ENCODE measurements at regions not wholly inside any gene's neighbourhood (a gene's known extent, or its start where the extent isn't known, plus 50 kb on each side); places are given as distances from the start of the nearest gene placed in this dataset.

DNA sequence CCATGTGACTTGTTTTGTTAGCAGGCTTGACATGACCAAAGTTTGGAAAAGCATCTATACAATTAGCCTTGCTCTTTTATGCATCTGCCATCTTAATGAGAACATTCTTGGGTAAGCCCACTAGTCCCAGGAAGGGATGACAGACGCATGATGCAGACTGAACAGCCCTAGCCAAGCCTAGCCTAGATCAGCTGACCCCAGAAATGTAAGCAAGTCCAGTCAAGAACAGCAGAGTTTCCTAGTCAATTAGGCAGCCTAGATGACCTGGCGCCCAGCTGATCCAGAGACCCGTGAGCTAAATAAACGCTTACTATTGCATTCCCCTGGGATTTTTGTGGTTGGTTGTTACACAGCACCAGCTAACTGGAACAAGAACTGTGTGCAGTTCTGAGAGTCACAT, 457.9 kb downstream of the BCOR start:
- H3K9ac ChIP-seq: no peak overlapping the region
- TF ChIP-seq EZH2phosphoT487 (IDR thresholded peaks at IDR 0.05; ENCODE audit: insufficient read depth, low read depth) (no peak), EZH2 (IDR thresholded peaks at IDR 0.05; ENCODE audit: insufficient read depth, poor library complexity, severe bottlenecking) (no peak)
- WGBS, 2 experiments (ENCODE audit: low coverage in 1 of 2, low lambda C conversion rate in 2 of 2, missing lambda C conversion rate in 2 of 2): 82 to 93% methylated on average over 4 of the region's 4 CpGs

DNA sequence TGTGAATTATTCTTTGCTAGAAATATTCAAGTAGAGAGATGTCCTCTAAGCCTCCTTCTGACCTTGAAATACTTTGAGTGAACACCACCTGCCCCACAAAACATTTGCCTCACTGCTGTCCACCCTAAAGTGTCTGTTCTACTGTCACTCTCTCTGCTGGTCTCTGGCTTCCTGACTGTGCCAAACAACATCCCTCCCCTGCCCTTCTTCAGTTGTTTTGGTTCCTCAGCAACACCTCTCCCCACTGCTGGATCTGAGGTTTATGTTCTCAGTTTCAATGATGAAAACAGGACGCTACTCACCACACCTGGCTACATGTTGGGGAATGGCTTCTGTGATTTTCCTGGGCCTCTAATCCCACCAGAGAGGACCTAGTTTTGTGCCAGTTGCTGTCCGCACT, 456.9 kb downstream of the BCOR start:
- no peaks in the 10 kb centered on the region for H3K36me3 ChIP-seq (ENCODE audit: low read depth)
- H3K9ac ChIP-seq: no peak overlapping the region
- no peak for TF ChIP-seq EZH2phosphoT487 (IDR thresholded peaks at IDR 0.05; ENCODE audit: insufficient read depth, low read depth)
- TF ChIP-seq EZH2 (IDR thresholded peaks at IDR 0.05; ENCODE audit: insufficient read depth, poor library complexity, severe bottlenecking): no peak
- H3K4me2 ChIP-seq (ENCODE audit: unreplicated experiment): no peak overlapping the region
- H3K27me3 ChIP-seq (replicated peaks; ENCODE audit: insufficient read depth): no peaks in the 10 kb centered on the region
- H4K20me1 ChIP-seq (ENCODE audit: insufficient read depth): no peaks in the 10 kb centered on the region
- no peak overlapping the region for H3K4me3 ChIP-seq
- H2AFZ ChIP-seq: no peak overlapping the region
- no peak overlapping the region for H3K27ac ChIP-seq
- peaks cover 10% of the 10 kb centered on the region for H3K4me1 ChIP-seq (ENCODE audit: insufficient read depth)
- in situ Hi-C loops (cut with MboI): no loop called here
- DNase-seq: no peak
- H3K9me3 ChIP-seq (ENCODE audit: low read depth): no peaks in the 10 kb centered on the region
- H3K9me2 ChIP-seq (ENCODE audit: insufficient read depth): no peaks in the 10 kb centered on the region
- no peaks in the 10 kb centered on the region for H3F3A ChIP-seq (ENCODE audit: insufficient read depth)
- WGBS, 2 experiments (ENCODE audit: low coverage in 1 of 2, low lambda C conversion rate in 2 of 2, missing lambda C conversion rate in 2 of 2): 90 to 95% methylated on average over 2 of the region's 2 CpGs
- H3K79me2 ChIP-seq (ENCODE audit: insufficient read depth): no peaks in the 10 kb centered on the region

More for the DNA sequence above, 457.9 kb downstream of the BCOR start:
- Histone ChIP-seq H3K36me3 (ENCODE audit: low read depth) (no peaks in the 10 kb centered on the region), H3K27me3 (replicated peaks; ENCODE audit: insufficient read depth) (no peaks in the 10 kb centered on the region), H3K79me2 (ENCODE audit: insufficient read depth) (no peaks in the 10 kb centered on the region), H3K4me1 (ENCODE audit: insufficient read depth) (peaks cover 2% of the 10 kb centered on the region), H3K9me3 (ENCODE audit: low read depth) (no peaks in the 10 kb centered on the region), H3K9me2 (ENCODE audit: insufficient read depth) (no peaks in the 10 kb centered on the region), H2AFZ (no peak overlapping the region), H3K27ac (no peak overlapping the region), H3F3A (ENCODE audit: insufficient read depth) (no peaks in the 10 kb centered on the region), H3K4me3 (no peak overlapping the region), H4K20me1 (ENCODE audit: insufficient read depth) (no peaks in the 10 kb centered on the region), H3K4me2 (ENCODE audit: unreplicated experiment) (no peak overlapping the region)
- in situ Hi-C loops (cut with MboI): no loop called here
- DNase-seq: no peak

DNA sequence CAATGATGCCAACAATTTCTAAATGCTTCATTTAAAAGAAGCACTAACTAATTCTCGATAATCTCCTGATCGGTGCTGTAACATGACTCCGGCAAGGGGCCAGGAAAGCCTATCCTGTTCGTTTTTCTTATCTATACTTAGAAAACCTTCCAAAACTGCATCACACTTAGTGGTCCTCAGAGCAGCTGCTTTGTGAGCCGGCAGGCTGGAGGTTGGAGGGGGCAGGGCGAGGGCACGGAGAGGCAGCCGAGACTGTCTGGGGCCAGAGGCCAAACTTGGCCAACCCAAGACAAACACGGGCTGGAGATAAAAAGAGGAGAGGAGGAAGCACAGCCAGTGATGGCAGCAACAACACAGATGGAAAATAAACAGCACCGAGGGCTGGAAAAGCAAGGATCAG, 455.7 kb downstream of the BCOR start:
- DNase-seq: no peak

DNA sequence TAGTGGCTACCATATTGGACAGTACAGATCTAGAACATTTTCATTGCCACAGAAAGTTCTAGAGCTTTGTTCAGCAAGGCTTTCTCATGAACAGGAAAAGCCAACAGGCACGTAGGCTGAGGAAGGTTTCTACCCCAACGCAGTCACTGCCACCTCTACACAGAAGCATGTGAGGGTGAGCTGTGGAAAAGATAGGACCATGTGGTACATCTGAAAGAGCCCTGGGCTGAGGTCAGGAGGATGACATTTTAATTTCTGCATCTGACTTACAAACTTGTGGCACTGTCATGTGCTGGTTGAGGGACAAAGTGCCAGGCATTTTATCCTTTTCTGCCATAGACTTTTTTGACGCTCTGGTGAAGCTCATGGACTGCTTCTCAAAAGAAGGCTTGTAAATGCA, 454.2 kb downstream of the BCOR start:
- H3F3A ChIP-seq (ENCODE audit: insufficient read depth): no peaks in the 10 kb centered on the region
- H3K27ac ChIP-seq: no peak overlapping the region
- H4K20me1 ChIP-seq (ENCODE audit: insufficient read depth): no peaks in the 10 kb centered on the region
- no peak overlapping the region for H2AFZ ChIP-seq
- no peak overlapping the region for H3K4me3 ChIP-seq
- peaks cover 11% of the 10 kb centered on the region for H3K4me1 ChIP-seq (ENCODE audit: insufficient read depth)
- H3K9me3 ChIP-seq (ENCODE audit: low read depth): no peaks in the 10 kb centered on the region
- no peaks in the 10 kb centered on the region for H3K36me3 ChIP-seq (ENCODE audit: low read depth)
- H3K9me2 ChIP-seq (ENCODE audit: insufficient read depth): no peaks in the 10 kb centered on the region
- DNase-seq: no peak
- H3K9ac ChIP-seq: no peak overlapping the region
- H3K79me2 ChIP-seq (ENCODE audit: insufficient read depth): no peaks in the 10 kb centered on the region
- no peaks in the 10 kb centered on the region for H3K27me3 ChIP-seq (replicated peaks; ENCODE audit: insufficient read depth)
- H3K4me2 ChIP-seq (ENCODE audit: unreplicated experiment): no peak overlapping the region
- 98 to 100% methylated on average over 3 of the region's 3 CpGs for WGBS, 2 experiments (ENCODE audit: low coverage in 1 of 2, low lambda C conversion rate in 2 of 2, missing lambda C conversion rate in 2 of 2)
- in situ Hi-C loops (cut with MboI): no loop called here
- TF ChIP-seq EZH2phosphoT487 (IDR thresholded peaks at IDR 0.05; ENCODE audit: insufficient read depth, low read depth): no peak
- TF ChIP-seq EZH2 (IDR thresholded peaks at IDR 0.05; ENCODE audit: insufficient read depth, poor library complexity, severe bottlenecking): no peak

More for the DNA sequence above, 455.7 kb downstream of the BCOR start:
- in situ Hi-C loops (cut with MboI): no loop called here
- H4K20me1 ChIP-seq (ENCODE audit: insufficient read depth): no peaks in the 10 kb centered on the region
- H2AFZ ChIP-seq: peak overlapping the region; percentile 41; the same call in 1 of the 2 replicates
- H3K4me2 ChIP-seq (ENCODE audit: unreplicated experiment): peak overlapping the region; percentile 35
- H3K79me2 ChIP-seq (ENCODE audit: insufficient read depth): no peaks in the 10 kb centered on the region
- H3K9ac ChIP-seq: no peak overlapping the region
- no peaks in the 10 kb centered on the region for H3F3A ChIP-seq (ENCODE audit: insufficient read depth)
- H3K27me3 ChIP-seq (replicated peaks; ENCODE audit: insufficient read depth): no peaks in the 10 kb centered on the region
- TF ChIP-seq EZH2 (IDR thresholded peaks at IDR 0.05; ENCODE audit: insufficient read depth, poor library complexity, severe bottlenecking) (no peak), EZH2phosphoT487 (IDR thresholded peaks at IDR 0.05; ENCODE audit: insufficient read depth, low read depth) (no peak)
- no peak overlapping the region for H3K4me3 ChIP-seq
- no peaks in the 10 kb centered on the region for H3K36me3 ChIP-seq (ENCODE audit: low read depth)
- peaks cover 11% of the 10 kb centered on the region for H3K4me1 ChIP-seq (ENCODE audit: insufficient read depth)
- no peaks in the 10 kb centered on the region for H3K9me3 ChIP-seq (ENCODE audit: low read depth)
- WGBS, 2 experiments (ENCODE audit: low coverage in 1 of 2, low lambda C conversion rate in 2 of 2, missing lambda C conversion rate in 2 of 2): 4 to 7% methylated on average over 9 to 10 of the region's 10 CpGs
- H3K9me2 ChIP-seq (ENCODE audit: insufficient read depth): no peaks in the 10 kb centered on the region
- H3K27ac ChIP-seq: no peak overlapping the region
